ENCODE measurements at regions not wholly inside any gene's neighbourhood (a gene's known extent, or its start where the extent isn't known, plus 50 kb on each side); places are given as distances from the start of the nearest gene placed in this dataset.

GRCh38 chr6:106743612-106744011, 114.2 kb downstream of the QRSL1 start:
- peak; percentile 27 for DNase-seq (ENCODE audit: unreplicated experiment)
- Mint-ChIP-seq H3K27ac (ENCODE audit: low read depth, unreplicated experiment) (peak overlapping the region; percentile 11), H3K36me3 (ENCODE audit: insufficient read depth, unreplicated experiment) (no peaks in the 10 kb centered on the region), H3K27me3 (ENCODE audit: insufficient read depth, unreplicated experiment) (no peaks in the 10 kb centered on the region), H3K4me3 (ENCODE audit: unreplicated experiment) (no peak overlapping the region), H3K9me3 (ENCODE audit: unreplicated experiment) (peaks cover 3% of the 10 kb centered on the region), H3K4me1 (ENCODE audit: insufficient read depth, unreplicated experiment) (peaks cover 62% of the 10 kb centered on the region)
- ChIA-PET CTCF (interaction anchor here (1.0 kb wide), 2 partner anchors 9 to 232 kb away, joined by 3 to 5 read pairs; no protein-coding TSS in a partner anchor), POLR2A (interaction anchor here (0.6 to 1.1 kb wide), 3 partner anchors 10 to 182 kb away, joined by 4 to 5 read pairs (median 5); no protein-coding TSS in a partner anchor)
- intact Hi-C loops (cut with micrococcal nuclease), result no loop called here
- BruUV-seq (replicated peaks), result no TSS peak
- no peak for TF ChIP-seq CTCF (IDR thresholded peaks at IDR 0.05; ENCODE audit: unreplicated experiment)

- Mint-ChIP-seq H3K27me3 (ENCODE audit: insufficient read depth, unreplicated experiment) (no peaks in the 10 kb centered on the region), H3K4me3 (ENCODE audit: unreplicated experiment) (no peak overlapping the region), H3K27ac (ENCODE audit: low read depth, unreplicated experiment) (peak overlapping the region; percentile 70), H3K4me1 (ENCODE audit: insufficient read depth, unreplicated experiment) (peaks cover 52% of the 10 kb centered on the region), H3K9me3 (ENCODE audit: unreplicated experiment) (peaks cover 5% of the 10 kb centered on the region), H3K36me3 (ENCODE audit: insufficient read depth, unreplicated experiment) (no peaks in the 10 kb centered on the region)
- no peak for TF ChIP-seq CTCF (IDR thresholded peaks at IDR 0.05; ENCODE audit: unreplicated experiment)
- ChIA-PET CTCF (interaction anchor here (0.9 to 1.2 kb wide), 2 partner anchors 47 to 239 kb away, joined by 3 read pairs; no protein-coding TSS in a partner anchor), POLR2A (no interaction called here)
- intact Hi-C loops (cut with micrococcal nuclease), result no loop called here
- no peak for DNase-seq (ENCODE audit: unreplicated experiment)
- no TSS peak for BruUV-seq (replicated peaks)
Measured at GRCh38 chr6:106740287-106740686, 110.9 kb downstream of the QRSL1 start.

GRCh38 chr6:106739387-106739786, 110.0 kb downstream of the QRSL1 start:
- peaks cover 47% of the 10 kb centered on the region for H3K4me1 Mint-ChIP-seq (ENCODE audit: insufficient read depth, unreplicated experiment)
- no TSS peak for BruUV-seq (replicated peaks)
- no peak overlapping the region for H3K4me3 Mint-ChIP-seq (ENCODE audit: unreplicated experiment)
- H3K36me3 Mint-ChIP-seq (ENCODE audit: insufficient read depth, unreplicated experiment), result no peaks in the 10 kb centered on the region
- H3K27ac Mint-ChIP-seq (ENCODE audit: low read depth, unreplicated experiment), result peak overlapping the region; percentile 70
- no peaks in the 10 kb centered on the region for H3K27me3 Mint-ChIP-seq (ENCODE audit: insufficient read depth, unreplicated experiment)
- intact Hi-C loops (cut with micrococcal nuclease), result no loop called here
- TF ChIP-seq CTCF (IDR thresholded peaks at IDR 0.05; ENCODE audit: unreplicated experiment), result no peak
- CTCF ChIA-PET, result interaction anchor here (0.6 to 3.7 kb wide), 3 partner anchors 10 to 240 kb away, joined by 3 to 16 read pairs (median 3); no protein-coding TSS in a partner anchor
- peak; percentile 99 for DNase-seq (ENCODE audit: unreplicated experiment)
- POLR2A ChIA-PET, result interaction anchor here (0.6 to 4.9 kb wide), 5 partner anchors 7 to 164 kb away, joined by 3 to 35 read pairs (median 3); no protein-coding TSS in a partner anchor
- peaks cover 5% of the 10 kb centered on the region for H3K9me3 Mint-ChIP-seq (ENCODE audit: unreplicated experiment)

- peak; percentile 47 for DNase-seq (ENCODE audit: unreplicated experiment)
- BruUV-seq (replicated peaks), result no TSS peak
- Mint-ChIP-seq H3K4me1 (ENCODE audit: insufficient read depth, unreplicated experiment) (peaks cover 45% of the 10 kb centered on the region), H3K9me3 (ENCODE audit: unreplicated experiment) (peaks cover 5% of the 10 kb centered on the region), H3K27me3 (ENCODE audit: insufficient read depth, unreplicated experiment) (no peaks in the 10 kb centered on the region), H3K4me3 (ENCODE audit: unreplicated experiment) (no peak overlapping the region), H3K36me3 (ENCODE audit: insufficient read depth, unreplicated experiment) (no peaks in the 10 kb centered on the region), H3K27ac (ENCODE audit: low read depth, unreplicated experiment) (peak overlapping the region; percentile 80)
- intact Hi-C loops (cut with micrococcal nuclease), result no loop called here
- ChIA-PET CTCF (interaction anchor here (0.6 to 3.7 kb wide), 6 partner anchors 10 to 1314 kb away, joined by 3 to 16 read pairs (median 4); no protein-coding TSS in a partner anchor), POLR2A (interaction anchor here (0.7 to 4.9 kb wide), 7 partner anchors 9 to 106 kb away, joined by 3 to 35 read pairs (median 7); no protein-coding TSS in a partner anchor)
- no peak for TF ChIP-seq CTCF (IDR thresholded peaks at IDR 0.05; ENCODE audit: unreplicated experiment)
Measured at GRCh38 chr6:106736502-106736901, 107.1 kb downstream of the QRSL1 start.

All from MCF 10A (cell line).